GM19239 (cell line): ENCODE measurements at regions not wholly inside any gene's neighbourhood (a gene's known extent, or its start where the extent isn't known, plus 50 kb on each side); places are given as distances from the start of the nearest gene placed in this dataset.

Experiments
- DNase-seq: peaks from one replicate; pipeline ENCODE4 v3.0.0; 2011; ENCODE audit warnings: low spot score; ENCODE audit not compliant: insufficient read length
- FAIRE-seq: peaks from 2 replicates; lab custom pipeline; 2011; peaks lifted over from hg19 to GRCh38; lab: Jason Lieb, UNC

- DNase-seq (no peak), FAIRE-seq (no peak)
These were observed 224.1 kb upstream of the IL12A start for GRCh38 chr3:159764490-159765029.

DNA sequence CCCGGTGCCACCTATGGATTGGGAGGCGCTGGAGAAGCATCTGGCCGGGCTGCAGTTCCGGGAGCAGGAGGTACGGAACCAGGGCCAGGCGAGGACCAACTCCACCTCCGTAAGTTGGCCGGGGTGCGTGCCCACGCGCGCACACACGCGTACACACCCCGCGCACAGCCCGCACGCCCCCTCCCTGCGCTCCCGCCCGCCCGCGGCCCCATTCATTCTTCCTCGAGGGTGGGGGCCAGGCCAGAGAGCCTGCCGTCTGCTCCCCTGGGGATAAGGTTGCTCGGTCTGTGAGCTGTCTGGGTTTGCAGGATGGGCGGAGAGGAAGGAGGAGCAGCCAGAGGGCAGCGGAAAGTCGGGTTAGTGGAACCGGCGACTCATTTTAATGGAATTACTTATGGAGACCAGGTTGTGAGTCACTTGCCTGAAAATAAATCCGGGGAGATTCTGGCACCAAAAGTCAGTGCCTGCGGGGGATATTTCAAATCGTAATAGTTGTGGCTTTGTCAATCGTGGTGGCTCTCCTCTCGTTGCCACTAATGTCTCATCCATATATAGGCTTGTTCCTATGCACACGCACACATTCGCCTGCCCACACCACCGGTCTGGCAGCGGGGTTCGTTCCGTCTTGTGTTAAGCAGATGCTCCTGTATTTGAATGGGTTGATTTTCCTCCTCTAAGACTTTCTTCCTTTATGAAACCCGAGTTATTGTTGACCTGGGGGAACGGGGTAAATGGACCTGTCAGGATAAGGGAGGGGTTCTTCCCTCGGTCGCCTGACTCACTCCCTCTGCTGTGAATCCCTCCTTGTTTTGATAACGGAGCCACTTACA lies 223.4 kb upstream of the IL12A start:
- DNase-seq (no peak), FAIRE-seq (no peak)

GRCh38 chr3:159765860-159766294 lies 222.8 kb upstream of the IL12A start:
- no peak for FAIRE-seq
- DNase-seq, result no peak

- FAIRE-seq, result no peak
- DNase-seq, result no peak
These were observed 222.0 kb upstream of the IL12A start for GRCh38 chr3:159766563-159767185.

DNA sequence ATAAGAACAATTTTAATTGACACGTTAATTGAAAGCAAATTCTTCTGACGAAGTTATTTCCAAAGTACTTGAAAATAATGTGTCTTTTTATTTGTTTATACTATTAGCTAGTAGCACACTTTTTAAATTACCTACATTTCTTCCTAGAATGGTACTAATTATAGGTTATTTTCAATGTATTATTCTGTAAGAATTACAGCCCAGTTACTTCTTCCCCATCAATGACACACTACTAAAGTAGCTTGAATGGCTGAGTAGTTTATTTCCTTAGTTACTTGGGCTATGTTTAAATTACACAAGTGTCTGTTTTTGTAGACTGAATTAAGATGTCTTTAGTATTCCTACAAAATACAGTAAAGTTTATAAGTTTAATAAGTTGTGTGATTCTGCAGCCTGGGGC lies 217.6 kb upstream of the IL12A start:
- DNase-seq (no peak), FAIRE-seq (no peak)

DNA sequence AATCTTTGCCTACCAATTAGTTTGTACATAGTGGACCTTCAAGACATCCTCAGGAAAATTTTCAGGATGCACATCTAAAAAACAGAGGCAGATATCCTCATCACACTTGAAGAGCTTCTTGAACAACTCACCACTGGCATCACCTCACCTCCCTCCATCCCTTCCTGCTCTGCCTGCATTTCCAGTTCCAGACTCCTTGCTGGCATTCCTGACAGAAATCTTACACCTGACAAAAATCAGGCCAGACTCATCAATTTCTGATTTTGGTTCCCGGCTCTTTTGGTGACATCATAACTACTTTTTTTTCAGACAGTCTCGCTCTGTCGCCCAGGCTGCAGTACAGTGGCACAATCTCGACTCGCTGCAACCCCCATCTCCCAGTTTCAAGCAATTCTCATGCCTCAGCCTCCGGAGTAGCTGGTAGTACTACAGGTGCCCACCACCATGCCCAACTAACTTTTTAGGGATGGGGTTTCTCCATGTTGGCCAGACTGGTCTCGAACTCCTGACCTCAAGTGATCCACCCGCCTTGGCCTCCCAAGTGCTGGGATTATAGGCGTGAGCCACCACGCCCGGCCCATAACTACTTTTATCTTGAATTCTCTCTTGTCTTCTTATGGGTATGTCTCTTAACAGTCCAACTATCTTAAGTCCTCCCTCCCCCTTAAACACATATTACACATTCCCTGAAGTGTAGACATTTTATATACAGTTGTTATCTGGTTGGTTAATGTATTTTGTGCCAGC lies 216.6 kb upstream of the IL12A start:
- FAIRE-seq (no peak), DNase-seq (no peak)

- no peak for DNase-seq
- FAIRE-seq, result no peak
These were observed 214.9 kb upstream of the IL12A start for GRCh38 chr3:159773706-159774105.

DNA sequence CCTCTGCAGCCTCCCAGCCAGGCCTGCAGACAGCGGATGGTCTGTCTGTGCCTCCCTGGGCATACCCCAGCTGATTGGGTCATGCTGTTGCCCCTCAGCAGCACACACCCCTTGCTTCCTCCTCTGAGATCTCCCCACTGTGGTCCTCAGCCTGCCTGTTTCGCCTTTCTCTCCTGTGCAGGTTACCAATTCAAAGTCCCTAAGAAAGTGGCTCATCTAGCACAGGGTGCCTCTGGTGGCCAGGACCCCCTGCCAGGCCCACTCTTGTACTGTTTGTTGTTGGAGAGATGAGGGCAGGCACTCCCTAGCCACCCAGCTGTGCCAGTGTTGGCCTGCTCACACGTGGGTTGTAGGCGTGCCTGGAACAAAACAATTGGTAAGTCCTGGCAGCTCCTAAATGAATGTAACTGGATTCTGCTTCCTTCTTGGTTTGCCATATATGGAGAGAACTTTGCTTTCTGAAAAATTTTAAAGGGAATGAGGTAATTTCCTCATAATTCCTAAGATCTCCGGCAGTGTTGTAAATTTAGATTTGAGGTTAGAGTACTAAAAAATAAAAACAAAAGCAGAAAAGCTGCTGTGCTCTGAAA lies 213.2 kb upstream of the IL12A start:
- FAIRE-seq (no peak), DNase-seq (no peak)

- FAIRE-seq, result no peak
- DNase-seq, result no peak
These were observed 211.9 kb upstream of the IL12A start for GRCh38 chr3:159776779-159777178.

GRCh38 chr3:159779883-159780282 lies 208.8 kb upstream of the IL12A start:
- no peak for FAIRE-seq
- no peak for DNase-seq

DNA sequence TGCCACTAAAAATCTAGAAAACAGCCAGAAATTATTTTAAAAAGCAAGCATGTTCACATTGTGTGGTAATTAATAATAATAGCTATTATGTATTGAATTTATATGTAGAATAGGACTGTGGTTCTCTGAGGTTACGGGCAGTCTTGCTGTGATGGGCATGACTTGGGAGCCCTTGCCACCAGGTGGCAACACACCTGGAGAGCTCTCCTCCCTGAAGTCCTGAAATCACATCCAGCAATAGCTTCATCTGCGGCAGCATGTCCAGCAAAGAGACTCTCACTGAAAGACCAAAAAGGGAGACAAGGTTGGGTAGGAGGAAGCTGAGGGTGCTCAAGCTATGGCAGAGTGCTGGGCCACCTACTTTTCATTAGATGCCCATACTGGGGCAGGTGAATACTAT lies 206.8 kb upstream of the IL12A start:
- FAIRE-seq (no peak), DNase-seq (no peak)

- no peak for FAIRE-seq
These were observed 205.8 kb upstream of the IL12A start for GRCh38 chr3:159782724-159783421.

DNA sequence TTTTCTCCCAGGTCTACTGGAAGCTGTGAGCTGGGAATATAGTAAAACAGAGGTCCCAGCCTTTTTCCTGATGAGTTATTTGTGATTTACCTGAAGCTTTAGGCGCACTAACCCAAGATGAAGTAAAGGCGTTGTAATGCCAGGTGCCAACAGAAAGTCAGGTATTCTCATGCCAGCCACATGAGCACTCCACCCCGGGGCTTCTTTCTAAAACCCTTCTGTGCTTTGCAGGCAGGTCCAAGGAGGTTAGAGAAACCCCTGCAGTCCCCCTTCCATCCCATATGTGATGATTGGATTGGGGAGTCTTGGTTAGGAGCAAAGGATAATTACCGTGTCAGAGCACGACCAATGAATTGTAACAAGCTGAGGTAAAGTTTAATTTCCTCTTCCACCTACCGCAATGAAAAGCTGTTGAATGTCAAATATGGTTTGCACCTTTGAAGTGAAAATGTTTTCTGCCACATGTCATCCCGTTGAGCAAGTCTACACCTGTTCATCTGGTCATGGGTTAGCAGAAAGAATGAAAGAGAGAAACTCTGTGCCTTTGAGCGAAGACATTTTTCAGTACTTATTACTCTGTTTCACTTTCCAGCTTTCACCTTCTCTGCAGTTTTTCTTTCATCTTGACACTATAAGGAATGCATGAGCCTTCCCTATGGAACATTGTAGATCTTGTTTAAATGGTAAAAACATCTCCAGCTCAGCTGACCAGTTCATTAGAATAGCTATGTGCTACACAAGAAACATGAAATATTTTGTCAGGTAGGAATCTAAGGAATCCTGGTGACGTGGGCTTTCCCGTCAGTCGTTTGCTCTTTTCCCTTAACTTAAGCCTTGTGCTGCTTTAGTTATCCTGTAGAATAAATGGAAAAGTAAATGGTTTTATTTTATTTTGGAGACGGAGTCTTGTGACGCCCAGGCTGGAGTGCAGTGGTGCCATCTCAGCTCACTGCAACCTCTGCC lies 204.6 kb upstream of the IL12A start:
- DNase-seq, result no peak

More at GRCh38 chr3:159782724-159783421, 205.8 kb upstream of the IL12A start:
- DNase-seq, result no peak

GRCh38 chr3:159785273-159785708 lies 203.3 kb upstream of the IL12A start:
- FAIRE-seq (no peak), DNase-seq (no peak)

More for the DNA sequence above, 204.6 kb upstream of the IL12A start:
- FAIRE-seq, result no peak

- DNase-seq, result no peak
- no peak for FAIRE-seq
These were observed 202.0 kb upstream of the IL12A start for GRCh38 chr3:159786489-159787177.

- no peak for FAIRE-seq
- no peak for DNase-seq
These were observed 201.5 kb upstream of the IL12A start for GRCh38 chr3:159787178-159787574.

DNA sequence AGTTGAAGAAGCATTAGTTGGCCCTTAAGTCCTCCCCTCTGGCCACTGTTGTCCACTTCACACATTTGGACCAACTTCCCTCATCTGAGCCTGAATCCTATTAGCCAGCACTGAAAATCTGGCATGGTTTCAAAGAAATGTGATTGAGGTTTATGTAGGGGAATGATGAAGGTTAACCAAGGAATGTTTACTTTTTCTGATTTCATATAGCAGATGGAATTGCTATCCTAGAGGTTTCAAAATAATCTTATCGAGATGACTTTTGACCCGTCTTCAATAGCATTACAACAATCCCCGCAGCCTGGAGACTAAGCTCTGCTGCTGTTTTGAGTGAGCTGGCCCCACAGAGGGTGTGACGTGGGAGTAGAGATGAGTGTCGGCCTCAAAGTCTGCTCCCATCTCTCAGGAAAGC lies 200.8 kb upstream of the IL12A start:
- no peak for DNase-seq
- FAIRE-seq, result no peak

DNA sequence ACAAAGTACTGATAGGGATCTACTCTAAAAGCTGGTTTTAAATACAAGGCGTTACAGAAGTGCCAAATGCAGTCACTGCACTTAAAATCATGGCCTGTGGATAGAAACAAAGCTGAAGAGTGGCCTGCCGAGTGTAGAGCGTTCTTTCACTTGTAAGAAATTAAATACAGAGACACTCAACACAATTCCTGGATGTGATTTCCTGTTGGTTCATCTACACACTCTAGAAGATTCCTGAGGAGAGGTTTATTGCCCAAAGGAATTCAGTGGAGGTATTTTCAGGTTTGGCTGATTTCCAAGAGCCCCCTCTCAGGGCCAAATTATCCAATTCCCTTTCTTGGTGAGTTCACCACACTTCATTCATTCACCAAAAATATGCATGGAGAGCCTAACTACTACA lies 200.3 kb upstream of the IL12A start:
- DNase-seq (no peak), FAIRE-seq (no peak)
